ENCODE measurements at regions not wholly inside any gene's neighbourhood (a gene's known extent, or its start where the extent isn't known, plus 50 kb on each side); places are given as distances from the start of the nearest gene placed in this dataset.

- TF ChIP-seq, protein P1, sequence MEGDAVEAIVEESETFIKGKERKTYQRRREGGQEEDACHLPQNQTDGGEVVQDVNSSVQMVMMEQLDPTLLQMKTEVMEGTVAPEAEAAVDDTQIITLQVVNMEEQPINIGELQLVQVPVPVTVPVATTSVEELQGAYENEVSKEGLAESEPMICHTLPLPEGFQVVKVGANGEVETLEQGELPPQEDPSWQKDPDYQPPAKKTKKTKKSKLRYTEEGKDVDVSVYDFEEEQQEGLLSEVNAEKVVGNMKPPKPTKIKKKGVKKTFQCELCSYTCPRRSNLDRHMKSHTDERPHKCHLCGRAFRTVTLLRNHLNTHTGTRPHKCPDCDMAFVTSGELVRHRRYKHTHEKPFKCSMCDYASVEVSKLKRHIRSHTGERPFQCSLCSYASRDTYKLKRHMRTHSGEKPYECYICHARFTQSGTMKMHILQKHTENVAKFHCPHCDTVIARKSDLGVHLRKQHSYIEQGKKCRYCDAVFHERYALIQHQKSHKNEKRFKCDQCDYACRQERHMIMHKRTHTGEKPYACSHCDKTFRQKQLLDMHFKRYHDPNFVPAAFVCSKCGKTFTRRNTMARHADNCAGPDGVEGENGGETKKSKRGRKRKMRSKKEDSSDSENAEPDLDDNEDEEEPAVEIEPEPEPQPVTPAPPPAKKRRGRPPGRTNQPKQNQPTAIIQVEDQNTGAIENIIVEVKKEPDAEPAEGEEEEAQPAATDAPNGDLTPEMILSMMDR (IDR thresholded peaks at IDR 0.05): no peak
- TF ChIP-seq, protein P2, sequence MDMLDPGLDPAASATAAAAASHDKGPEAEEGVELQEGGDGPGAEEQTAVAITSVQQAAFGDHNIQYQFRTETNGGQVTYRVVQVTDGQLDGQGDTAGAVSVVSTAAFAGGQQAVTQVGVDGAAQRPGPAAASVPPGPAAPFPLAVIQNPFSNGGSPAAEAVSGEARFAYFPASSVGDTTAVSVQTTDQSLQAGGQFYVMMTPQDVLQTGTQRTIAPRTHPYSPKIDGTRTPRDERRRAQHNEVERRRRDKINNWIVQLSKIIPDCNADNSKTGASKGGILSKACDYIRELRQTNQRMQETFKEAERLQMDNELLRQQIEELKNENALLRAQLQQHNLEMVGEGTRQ (CRISPR knock-in tag; IDR thresholded peaks at IDR 0.05): no peak
- no peak for TF ChIP-seq ETV6 (CRISPR knock-in tag; IDR thresholded peaks at IDR 0.05)
These were observed 60.8 kb upstream of the CDKN2AIP start for GRCh38 chr4:183383606-183384005.

Data from WTC11 (cell line).